Umbilical cord (tissue), 1 donor: ENCODE measurements at regions not wholly inside any gene's neighbourhood (a gene's known extent, or its start where the extent isn't known, plus 50 kb on each side); places are given as distances from the start of the nearest gene placed in this dataset.

Source experiments
- DNase-seq: peaks from one replicate; pipeline ENCODE4 v3.0.0-alpha.2; 2015; ENCODE audit warnings: low spot score

DNA sequence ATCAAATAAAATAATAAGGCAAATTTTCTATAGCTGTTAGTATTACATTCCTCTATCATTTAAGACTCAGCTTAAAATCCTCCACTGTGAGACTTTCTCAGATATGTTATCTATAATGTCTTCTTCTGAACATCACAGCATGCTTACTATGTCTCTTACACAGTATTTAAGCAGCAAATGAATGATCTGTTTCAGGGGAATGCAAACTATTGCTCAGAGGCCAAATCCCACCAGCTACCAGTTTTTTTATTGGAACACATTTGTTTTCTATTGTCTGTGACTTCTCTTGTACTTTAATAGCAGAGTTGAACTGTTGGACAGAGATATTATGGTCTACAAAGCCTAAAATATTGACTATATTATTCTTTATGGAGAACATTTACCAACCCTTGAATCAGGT is 59.6 kb downstream of the C3orf38 start:
- peak; percentile 21 for DNase-seq

DNA sequence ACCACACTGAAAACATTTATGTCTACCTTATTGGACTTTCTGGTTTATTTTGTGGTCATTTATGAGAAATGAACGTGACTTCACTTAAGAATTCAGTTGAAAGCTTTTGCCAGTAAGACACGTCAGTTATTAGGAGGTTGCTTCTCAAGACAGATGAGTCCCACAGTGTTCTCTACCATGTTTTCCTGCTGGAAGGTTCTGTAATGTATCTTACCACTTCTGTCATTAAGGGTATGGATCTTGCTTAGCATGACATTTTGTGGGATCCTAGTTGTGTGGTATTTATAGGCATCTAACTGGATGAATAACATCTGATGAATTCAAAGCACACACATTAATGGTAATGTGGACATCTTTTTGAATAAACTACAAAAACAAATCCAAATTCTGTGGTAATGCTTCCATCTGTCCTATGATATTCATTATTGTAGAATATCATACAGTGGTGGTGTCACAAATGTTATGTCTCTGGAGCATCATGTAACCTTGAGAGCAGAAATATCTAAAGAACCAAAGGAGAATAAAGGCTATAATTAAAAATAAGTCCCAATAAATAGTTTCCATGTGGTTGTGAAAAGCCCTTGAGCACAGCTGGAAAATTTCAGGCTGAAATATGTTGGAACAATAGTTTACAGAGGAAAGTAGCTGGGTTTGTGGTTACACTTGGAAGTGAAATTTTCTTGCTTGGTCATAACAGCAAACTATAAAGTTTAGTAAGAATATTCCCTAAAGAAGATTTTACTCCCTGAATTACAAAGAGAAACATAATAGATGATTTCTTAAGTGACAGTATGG is 61.5 kb downstream of the C3orf38 start:
- DNase-seq, result no peak

DNA sequence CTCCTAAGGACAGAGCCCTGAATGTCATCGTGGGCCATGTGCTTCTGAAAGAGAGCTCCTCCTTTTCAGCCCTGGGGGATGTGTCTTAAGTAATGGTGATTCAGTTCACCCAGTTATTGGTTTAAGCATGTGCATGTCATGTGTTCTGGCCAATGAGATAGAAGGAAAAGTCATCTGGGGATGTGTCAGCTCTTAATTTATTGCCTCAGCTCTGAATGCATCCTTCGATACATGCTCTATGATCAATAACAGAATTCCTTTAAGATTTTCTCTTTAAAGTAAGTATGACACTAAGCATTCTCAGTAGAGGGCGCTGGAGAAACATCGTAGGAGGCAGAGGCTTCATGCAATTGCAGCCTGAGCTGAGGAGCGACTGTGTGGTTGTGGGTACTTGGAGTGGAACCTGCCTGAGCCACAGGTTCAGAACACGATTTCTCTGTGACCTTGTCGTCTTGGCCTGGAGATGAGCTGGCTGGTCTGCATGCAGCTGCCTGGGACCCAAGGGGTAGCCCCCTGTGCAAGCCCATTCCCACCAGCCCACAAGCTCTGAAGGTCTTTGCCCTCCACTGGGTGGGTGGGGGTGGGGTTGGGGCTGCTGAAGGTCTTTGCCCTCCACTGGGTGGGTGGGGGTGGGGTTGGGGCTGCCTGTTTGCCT is 69.5 kb downstream of the C3orf38 start:
- DNase-seq, result peak; percentile 69

DNA sequence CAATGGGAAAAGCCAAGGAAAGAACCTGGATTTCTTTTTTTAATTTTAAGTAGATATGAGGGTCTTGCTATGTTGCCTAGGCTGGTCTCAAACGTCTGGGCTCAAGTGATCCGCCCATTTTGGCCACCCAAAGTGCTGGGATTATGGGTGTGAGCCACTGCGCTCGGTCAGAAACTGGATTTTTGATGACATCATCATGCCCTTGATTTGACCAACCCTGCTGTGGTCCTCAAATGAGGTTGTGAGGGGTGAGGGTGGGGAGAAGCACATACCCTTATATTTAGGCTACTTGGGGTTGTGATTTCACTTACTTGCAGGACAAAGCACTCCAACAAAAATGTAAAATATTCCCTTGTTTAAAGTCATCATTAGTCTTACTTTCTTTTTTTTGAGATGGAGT is 70.4 kb downstream of the C3orf38 start:
- no peak for DNase-seq

DNA sequence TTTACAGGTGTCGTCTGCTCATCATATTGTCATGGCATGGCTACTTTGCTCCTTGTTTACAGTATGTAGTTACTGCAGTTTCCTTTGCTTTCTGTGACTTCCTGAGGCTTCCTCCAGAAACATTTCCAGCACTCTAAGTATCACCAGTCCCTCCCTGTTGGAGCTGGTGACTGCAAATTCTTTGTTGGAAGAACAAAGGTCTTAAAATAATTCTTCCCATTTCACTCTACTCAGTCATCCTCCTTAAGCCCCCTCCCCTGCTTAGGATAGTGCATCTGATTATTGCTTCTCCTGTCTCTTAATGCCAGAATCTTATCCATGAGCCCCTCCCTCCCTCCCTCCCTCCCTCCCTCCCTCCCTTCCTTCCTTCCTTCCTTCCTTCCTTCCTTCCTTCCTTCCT is 72.0 kb downstream of the C3orf38 start:
- DNase-seq, result no peak

DNA sequence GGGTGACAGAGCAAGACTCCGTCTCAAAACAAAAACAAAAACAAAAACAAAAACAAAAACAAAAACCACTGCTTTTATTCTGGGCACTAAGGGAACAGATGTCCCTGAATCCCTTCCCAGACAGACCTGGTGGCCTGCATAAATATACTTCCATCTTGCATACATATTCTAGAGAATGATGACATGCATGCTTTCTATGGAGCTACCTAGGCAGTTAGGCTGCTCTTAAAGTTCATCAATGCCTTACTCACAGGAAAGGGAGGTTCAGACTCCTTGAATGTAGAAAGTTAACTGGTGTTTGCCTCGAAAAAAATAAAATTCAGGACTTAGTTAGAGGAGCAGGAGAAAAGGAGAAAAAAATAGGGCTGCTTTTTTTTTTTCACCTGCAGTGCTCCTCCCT is 72.6 kb downstream of the C3orf38 start:
- no peak for DNase-seq

DNA sequence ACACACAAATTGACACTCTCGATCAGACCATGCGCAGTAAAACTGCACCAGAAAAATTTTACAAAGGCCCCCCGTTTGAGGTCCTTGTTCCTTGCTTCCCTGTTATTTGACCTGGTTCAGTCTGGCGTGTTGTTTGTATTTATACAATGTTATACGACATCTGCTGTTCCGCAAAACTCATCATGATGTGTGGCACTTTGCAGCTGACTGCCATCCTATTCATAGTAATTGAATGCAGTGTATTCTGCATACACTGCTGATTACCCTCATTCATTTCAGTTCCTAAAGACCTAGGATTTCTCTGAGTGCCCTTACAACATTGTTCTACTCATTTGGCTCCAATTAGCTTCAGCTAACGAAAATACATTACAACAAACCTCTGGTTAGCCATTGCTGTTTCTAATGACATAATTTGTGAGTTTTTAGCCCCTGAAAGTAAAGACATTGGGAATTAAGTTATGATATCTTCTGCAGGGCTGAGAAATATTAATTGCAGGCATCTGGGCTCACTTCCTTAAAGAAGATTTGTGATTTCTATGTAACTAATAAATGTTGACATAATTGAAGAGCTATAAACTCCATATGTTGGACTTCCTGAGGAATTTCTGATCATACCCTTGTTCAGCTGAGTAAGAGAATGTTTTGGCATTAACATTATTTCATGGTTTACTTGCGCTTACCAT is 75.7 kb downstream of the C3orf38 start:
- no peak for DNase-seq

DNA sequence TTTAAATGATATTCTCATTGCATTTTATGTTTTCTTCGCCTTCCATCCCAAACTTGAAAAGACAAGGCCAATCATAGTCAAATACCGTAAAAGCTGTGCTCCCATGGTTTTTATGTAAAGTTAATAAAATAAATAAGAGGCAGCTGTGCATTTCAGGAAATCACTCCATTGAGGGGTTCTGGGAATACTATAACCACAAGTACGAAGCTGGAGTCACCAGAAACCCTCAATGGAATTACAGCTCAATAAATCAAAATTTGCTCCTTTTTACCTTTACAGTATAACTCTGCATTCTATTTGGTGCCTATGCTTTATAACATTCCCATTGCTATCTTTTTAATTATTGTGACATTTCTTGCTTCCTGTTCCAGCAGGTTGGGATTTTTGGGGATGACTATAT is 77.2 kb downstream of the C3orf38 start:
- no peak for DNase-seq

DNA sequence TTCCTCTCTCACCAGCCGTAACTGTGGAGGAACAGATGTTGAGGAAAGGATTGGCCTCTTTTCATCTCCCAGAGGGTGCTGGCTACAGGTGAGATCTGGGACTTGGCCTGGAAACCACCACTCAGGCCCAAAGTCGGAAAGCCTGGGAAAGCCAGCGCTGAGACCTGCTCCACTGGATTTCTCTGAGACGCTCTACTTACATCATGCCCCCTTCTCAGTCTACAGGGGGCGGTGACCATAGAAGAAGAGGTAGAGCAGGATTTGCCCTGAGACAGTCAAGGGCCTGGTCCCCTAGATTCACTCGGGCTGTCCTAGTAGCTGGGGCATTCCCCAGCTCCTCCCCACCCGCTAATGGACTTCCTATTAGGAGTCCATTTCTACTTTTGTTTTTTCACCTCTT is 80.9 kb downstream of the C3orf38 start:
- no peak for DNase-seq

DNA sequence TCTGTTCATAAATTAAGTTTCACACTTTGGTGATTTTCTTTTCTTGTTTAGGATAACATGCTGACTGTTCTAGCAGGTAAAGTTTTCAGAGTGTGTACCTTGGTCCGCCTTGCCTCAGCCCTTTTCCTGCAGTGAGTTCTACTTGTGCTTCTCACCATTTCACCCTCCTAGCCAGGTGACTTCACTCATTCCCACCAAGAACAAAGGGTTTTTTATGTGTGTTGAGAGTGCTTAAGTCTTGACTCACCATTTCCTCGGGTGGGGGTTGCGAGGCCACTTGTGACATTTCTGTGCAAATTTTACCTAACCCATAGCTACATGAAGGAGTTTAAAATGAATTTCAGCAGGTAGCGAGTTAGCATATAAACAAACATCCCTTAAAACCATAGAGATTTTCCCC is 81.4 kb downstream of the C3orf38 start:
- DNase-seq, result no peak

DNA sequence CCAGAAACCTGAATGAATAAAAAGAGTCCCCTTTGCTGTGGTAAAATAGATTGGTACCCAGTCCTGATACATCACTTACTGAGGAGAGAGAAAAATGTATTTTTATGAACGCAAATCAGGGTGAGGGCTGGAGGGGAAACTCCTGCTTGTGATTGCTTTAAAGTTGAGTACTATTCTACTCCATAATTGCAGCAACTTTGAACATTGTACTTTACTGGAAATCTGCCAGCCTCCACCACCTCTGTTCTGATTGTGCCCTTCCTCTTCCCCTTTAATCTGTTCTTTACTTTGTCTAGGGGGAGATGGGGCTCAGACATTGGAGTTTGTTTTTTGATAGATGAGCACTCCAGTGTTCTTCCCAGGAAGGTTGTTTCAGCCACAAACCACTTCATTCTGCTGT is 81.9 kb downstream of the C3orf38 start:
- DNase-seq, result no peak

DNA sequence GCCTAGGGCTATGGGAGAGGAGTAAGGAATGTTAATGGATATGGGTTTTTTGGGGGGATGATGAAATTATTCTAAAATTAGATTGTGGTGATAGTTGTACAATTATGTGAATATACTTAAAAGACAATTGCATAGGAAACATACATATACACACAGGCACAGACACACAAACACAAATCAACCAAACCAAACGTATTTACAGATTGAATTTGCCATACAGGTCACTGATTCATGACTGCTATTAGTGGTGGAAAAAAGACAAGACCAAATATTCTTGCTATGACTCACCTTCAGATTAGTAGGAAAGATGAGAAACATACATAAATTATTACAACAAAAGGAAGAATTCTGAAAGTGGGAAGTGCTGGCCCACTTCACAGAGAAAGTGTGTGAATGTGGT is 85.3 kb downstream of the C3orf38 start:
- no peak for DNase-seq

DNA sequence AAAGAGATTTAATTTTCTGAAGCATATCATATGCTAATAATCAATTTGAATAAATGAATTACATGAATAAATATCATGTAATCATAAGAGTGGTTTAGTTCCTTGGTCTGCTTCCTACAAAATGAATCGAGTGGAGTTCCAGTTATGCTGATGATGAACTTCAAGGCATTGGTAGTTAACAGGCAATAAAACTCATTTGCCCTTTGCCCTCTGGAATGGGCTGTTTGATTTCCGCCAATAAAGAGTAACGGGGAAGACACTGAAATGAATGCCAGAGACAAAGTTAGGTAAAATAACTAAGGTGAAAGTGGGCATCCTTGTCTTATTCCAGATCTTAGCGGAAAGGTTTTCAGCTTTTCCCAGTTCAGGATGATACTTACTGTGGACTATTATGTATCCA is 90.1 kb downstream of the C3orf38 start:
- DNase-seq, result no peak

DNA sequence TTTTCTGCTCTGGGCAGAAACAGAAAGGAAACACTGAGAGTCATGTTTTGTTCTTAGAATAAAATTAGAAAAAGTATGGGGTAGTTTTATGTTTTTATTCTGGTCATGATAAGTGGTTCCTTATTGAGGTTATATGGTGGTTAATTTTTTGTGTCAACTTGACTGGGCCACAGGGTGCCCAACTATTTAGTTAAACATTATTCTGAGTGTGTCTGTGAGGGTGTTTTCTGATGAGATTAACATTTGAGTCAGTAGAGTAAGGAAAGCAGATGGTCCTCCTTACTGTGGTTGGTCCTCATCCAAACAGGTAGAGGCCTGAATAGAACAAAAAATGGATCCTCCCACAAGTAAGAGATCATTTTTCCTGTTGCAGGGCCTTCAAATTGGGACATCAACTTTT is 98.9 kb downstream of the C3orf38 start:
- no peak for DNase-seq

DNA sequence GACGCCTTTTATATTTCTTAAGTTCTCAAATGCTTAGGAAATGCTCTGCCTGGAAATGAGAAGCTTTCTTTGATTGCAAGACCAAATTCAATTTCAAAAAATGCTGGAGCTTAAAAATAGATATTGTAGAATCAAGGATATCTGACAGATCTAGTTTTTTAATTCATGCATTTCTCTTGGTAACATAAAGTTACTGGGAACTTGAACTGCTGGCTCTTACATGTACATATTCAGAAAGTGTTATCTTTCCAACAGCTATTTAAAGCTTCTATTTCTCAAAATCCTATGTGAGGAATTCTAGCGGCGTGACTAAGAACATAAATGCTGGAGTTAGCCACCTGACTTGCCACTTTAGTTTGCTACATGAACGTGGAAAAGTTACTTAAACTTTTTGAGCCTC is 109.3 kb downstream of the C3orf38 start:
- no peak for DNase-seq

DNA sequence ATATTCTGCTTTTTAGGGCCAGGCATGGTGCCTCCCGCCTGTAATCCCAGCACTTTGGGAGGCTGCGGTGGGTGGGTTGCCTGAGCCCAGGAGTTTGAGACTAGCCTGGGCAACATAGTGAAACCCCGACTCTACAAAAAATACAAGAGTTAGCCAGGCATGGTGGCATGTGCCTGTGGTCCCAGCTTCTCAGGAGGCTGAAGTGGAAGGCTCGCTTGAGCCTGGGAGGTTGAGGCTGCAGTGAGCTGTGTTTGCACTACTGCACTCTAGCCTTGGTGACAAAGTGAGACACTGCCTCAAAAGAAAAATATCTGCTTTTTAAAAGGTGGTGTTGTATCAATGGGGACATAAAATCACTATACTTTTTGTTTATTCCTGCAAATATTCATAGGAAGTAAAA is 112.8 kb downstream of the C3orf38 start:
- DNase-seq, result no peak

DNA sequence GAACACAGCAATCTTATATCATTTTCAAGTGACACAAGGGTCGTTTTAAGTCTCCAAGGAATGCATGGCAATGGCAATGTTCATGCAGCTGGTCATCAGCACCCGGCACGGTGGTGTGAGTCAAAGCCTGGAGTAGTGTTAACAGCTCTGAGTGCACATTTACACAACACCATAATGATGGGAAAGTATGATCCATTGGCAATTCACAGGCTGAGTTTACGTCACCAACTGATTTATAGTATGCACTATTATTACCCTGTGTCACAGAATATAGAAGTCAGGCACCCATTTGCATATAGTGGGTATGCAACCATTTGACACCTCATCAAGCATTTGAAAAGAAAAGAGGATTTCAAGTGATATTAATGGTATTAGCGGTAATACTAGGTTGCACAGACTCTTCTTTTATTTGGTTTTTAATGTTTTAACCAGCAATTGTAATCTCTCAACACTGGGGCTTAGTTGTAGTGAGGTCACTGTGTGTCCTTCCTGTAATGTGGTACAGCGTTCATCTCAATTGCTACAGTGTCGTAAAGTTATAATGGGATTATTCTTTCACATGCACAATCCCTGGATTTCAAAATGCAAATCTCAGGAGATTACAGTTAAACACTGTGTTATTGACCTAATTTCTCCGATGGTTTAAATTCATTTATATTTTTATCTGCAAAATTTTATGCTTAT is 113.8 kb downstream of the C3orf38 start:
- no peak for DNase-seq

DNA sequence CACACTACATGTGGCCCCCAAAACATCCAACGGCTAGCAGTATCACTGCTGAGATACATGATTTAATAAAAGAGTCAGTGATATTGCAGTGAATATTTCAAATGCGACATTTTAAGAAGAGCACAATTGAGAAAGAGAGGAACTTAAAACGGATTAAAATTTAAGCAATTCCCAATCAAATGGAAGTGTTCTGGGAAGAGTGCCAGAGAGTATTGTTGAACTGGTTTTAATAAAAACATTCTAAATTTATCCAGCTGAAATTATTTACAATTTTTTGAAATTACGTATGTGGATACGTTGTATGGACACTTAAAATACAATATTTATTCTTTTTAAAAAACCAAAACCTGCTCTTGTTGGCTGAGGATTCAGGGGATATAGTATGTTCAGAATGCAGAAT is 117.7 kb downstream of the C3orf38 start:
- DNase-seq, result no peak

DNA sequence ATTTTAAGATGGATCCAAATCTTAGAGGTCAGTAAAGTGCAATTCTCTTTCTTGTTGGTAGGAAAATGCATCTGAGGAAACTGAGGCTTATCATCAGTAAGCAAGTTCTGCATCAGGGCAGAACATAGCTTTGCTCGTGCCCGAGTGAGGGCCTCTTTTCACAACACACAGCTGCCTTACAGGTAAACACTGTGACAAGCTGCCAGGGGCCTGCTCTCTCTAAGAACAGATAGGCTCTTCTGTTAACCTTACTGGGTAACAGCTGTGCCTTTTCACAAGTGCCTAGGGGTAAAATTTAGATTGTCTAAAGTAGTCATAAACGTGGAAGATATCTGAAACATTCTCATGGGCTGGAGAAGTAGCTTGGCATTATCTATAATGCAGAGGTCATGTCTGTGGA is 118.1 kb downstream of the C3orf38 start:
- DNase-seq, result no peak

DNA sequence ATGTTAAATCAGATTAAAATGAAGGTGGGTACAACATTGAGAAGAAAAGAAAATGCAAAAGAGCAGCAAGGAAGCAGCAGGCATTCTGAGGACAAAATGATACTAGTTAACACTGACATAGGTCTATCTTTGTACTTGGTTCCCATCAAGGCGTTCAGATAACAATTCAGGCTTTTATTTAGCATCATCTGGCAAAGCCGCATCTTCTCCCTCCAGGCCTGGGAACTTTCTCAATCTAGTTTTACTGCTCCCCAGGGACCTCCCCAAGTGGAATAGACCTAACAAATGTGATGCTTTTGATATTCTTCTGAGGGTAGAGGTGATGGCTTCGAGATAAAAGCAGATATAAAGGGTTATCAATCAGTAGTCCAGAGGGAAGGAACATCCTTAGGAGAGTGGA is 130.6 kb downstream of the C3orf38 start:
- DNase-seq, result no peak

DNA sequence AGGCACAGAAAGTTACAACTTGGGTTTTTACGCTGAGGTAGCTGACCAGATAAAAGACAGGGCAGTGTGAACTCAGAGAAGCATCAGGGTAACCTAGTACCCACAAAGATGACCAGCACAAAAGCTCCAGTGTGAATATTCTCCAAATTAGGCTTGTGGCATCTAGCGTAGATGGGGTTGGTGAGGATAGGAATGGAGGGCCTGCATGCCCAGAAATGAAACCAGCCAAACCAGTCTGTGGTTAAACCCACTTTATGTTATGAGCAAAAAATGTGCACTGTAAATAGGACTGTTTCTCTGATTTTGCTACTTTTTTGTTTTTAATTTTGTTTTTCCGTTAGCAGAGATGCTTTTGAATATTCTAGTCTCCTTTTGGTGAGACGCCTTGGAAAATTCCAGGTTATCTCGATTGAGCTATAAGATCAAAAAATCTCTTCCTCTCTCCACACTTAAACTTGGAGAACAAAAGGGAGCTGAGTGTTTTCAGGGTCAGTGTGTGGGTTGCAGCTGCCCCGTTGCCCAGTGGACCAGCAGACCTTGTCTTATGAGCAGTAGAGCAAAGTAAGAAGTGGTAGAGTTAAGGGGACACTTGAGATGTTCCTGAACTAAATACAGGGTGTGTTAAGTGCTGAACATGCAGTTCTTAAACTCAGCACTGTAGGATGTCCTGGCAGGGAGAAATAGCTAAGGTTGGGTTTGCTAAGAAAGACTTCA is 132.9 kb downstream of the C3orf38 start:
- no peak for DNase-seq

DNA sequence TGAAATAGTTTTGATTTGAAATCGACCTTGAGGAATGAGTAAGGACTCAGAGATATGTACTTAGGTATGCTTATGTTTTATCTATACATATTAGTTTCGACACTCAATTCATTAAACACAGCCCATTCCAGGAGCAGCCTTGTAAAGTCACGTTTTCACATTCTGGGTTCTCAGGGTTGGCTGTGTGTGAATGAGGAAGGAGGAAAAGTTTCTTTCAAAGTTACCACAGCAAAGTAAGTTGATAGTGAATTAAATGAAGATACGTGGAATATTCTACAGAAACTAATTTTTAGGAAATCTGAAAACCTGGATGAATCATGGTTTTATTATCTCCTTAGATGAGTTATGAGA is 133.5 kb downstream of the C3orf38 start:
- DNase-seq, result no peak
